ENCODE measurements at regions not wholly inside any gene's neighbourhood (a gene's known extent, or its start where the extent isn't known, plus 50 kb on each side); places are given as distances from the start of the nearest gene placed in this dataset.
A peak's percentile ranks its signal among the peaks of the same experiment; 100 is the strongest.
"Not testable (repeated sequence)": the region's sequence is repeated elsewhere in the genome, so short reads cannot be mapped to it uniquely, and the experiment has no call there.

DNA sequence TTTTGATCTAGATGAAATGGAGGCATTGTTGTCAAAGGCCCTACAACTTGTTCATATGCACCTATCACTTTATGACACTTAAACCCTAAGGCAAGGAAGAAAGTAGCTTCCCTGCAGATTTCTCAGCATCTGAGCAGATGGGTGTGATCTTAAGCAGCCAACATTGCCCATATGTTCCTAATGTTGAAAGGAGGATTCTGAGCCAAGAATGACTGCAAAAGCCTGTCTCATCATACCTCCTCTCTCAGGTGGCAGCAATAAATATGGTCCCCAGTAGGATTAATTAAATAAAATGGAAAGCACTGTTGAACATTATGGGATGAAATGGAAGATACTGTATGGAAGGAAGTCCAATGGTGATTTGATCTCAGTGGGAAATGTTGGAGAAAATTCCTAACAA, 538.1 kb upstream of the MAN1A1 start:
- no peak for DNase-seq
- in situ Hi-C loops (cut with MboI; ENCODE audit: low pct_unique_long_range_greater_than_20kb, low sequenced_read_pairs), result no loop called here

- in situ Hi-C loops (cut with MboI; ENCODE audit: low pct_unique_long_range_greater_than_20kb, low sequenced_read_pairs), result no loop called here
- DNase-seq, result no peak
These were observed 531.9 kb upstream of the MAN1A1 start for GRCh38 chr6:119881416-119881815.

- no peak for DNase-seq
- in situ Hi-C loops (cut with MboI; ENCODE audit: low pct_unique_long_range_greater_than_20kb, low sequenced_read_pairs), result no loop called here
These were observed 531.3 kb upstream of the MAN1A1 start for GRCh38 chr6:119880840-119881239.

DNA sequence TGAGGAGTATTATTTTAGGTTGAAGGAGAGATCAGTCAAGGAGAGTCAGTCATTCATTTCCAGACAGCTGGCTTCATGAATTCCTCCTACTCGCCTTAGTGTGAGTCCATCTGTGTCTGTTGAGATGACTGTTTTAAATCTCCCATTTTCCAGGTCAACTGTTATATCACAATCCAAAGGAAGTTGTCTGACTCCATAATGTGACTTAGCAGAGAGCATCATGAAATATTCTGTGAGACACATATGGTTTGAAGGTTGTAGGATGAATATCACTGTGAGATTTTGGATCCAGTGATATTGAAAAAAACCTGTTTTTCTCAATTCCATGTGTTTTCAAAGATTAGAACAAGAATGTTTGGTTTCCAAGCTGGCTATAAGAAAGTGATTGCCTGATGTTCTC, 530.2 kb upstream of the MAN1A1 start:
- in situ Hi-C loops (cut with MboI; ENCODE audit: low pct_unique_long_range_greater_than_20kb, low sequenced_read_pairs), result no loop called here
- no peak for DNase-seq

DNA sequence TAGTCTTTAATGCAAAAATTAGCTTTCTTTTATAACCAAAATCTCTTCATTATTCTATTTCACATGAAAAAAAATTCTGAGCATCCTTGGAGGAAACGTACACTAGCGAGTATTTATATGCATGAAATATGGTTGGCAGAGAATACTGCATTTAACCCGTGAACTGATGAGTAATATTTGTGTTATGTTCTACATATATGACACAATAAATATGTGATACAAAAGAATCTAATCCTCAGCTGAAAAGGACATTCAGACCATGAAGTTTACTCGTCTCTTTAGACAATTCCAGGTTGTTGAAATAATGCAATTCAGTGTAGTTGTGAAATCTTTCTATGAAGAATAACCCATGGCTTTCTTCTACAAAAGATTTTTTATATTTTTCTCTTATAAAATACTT, 524.8 kb upstream of the MAN1A1 start:
- no peak for DNase-seq
- in situ Hi-C loops (cut with MboI; ENCODE audit: low pct_unique_long_range_greater_than_20kb, low sequenced_read_pairs), result no loop called here

- in situ Hi-C loops (cut with MboI; ENCODE audit: low pct_unique_long_range_greater_than_20kb, low sequenced_read_pairs), result no loop called here
- no peak for DNase-seq
These were observed 523.5 kb upstream of the MAN1A1 start for GRCh38 chr6:119873107-119873506.

DNA sequence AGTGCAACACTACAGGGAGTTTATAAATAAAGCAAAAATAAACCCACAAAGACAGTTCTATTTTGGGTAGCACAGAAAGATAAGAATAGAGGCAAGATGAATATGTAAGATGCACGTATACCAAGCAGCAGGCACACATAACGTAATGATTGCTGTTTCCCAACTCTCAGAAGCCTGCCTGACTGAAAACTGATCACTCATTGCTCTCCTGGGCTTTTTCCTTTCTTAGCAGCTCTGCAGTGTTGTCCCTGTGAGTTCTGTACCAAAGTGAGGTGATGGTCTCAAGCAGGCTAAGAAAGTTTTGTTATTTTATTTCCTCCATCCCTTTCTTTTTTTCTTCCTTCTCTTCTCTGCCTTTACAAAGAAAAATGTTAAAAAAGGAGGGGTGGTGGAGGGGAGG, 522.0 kb upstream of the MAN1A1 start:
- no peak for DNase-seq
- in situ Hi-C loops (cut with MboI; ENCODE audit: low pct_unique_long_range_greater_than_20kb, low sequenced_read_pairs), result no loop called here

GRCh38 chr6:119865466-119866350, 516.1 kb upstream of the MAN1A1 start:
- DNase-seq, result no peak
- in situ Hi-C loops (cut with MboI; ENCODE audit: low pct_unique_long_range_greater_than_20kb, low sequenced_read_pairs), result no loop called here

- in situ Hi-C loops (cut with MboI; ENCODE audit: low pct_unique_long_range_greater_than_20kb, low sequenced_read_pairs), result no loop called here
- no peak for DNase-seq
These were observed 513.2 kb upstream of the MAN1A1 start for GRCh38 chr6:119862719-119863118.

DNA sequence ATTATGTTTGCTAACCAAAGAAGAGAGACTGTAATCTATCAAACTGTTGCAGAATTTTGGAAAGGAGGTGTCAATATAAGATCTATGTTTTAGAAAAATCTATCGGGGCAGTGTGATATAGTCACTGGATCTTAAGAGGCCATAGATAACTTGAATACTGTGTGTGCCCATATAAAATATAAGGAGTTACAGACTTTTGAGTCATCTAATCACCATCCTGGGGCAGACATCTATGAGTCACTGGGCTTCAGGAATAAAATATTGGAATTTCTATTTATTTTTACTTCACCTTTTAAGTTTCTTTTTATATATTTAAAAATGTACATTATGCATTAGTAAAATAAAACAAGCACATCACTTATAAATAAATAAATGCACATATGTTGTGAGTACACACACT, 509.3 kb upstream of the MAN1A1 start:
- no peak for DNase-seq
- in situ Hi-C loops (cut with MboI; ENCODE audit: low pct_unique_long_range_greater_than_20kb, low sequenced_read_pairs), result no loop called here

DNA sequence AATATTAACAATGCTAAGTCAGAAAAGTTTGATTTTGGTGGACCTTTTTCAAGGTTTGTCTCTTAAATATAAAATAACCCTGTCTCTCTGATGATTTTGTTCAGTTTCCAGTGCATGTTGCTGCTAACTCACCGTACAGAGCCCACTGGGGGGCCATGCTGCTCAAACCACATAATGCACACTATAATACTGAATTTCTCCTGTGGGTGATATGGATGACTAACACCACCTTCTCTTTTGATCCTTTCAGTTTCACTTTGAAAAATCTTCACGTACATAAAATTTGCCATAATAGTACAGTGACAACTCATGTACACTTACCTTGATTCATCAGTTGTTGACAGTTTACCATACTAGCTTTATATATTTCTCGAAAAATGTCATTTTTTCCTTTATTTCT, 506.6 kb upstream of the MAN1A1 start:
- in situ Hi-C loops (cut with MboI; ENCODE audit: low pct_unique_long_range_greater_than_20kb, low sequenced_read_pairs), result no loop called here
- peak; percentile 4 for DNase-seq

DNA sequence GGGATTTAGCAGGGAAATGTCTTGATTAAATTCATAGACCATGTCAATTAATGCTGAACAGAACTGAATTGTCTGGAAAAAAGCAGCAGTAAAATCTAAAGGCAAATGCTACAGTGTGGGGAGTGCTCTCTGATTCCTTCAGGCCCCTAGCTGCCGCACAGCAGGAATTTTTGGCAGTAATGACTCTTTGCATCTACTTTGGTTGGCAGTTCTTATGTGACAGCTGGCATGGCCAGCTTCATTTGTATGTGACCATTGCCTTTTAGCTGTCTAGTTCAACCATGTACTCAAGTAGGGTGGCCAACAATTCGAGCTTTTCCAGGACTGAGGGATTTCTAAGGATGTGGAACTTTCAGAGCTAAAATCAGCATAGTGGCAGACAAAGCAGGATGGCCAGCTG, 499.1 kb upstream of the MAN1A1 start:
- in situ Hi-C loops (cut with MboI; ENCODE audit: low pct_unique_long_range_greater_than_20kb, low sequenced_read_pairs), result no loop called here
- no peak for DNase-seq

- in situ Hi-C loops (cut with MboI; ENCODE audit: low pct_unique_long_range_greater_than_20kb, low sequenced_read_pairs), result no loop called here
- no peak for DNase-seq
These were observed 495.6 kb upstream of the MAN1A1 start for GRCh38 chr6:119845161-119845560.

DNA sequence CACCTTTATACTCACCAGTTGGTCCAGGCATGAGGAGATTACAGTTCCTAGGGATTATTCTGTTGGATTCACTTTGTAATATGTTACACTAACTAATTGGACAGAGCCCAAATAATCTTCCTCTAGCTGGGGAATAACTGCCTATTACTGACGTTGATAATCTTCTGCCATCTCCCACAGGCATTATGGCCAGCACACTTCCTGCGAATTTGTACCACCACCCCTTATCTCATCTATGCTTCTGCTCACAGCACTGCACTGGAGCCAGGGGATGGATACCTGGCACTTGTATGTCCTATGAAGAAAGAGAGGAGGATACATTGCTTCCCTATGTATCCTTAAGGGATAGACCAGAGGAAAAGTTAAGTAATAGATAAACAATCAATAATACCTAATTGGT, 494.8 kb upstream of the MAN1A1 start:
- in situ Hi-C loops (cut with MboI; ENCODE audit: low pct_unique_long_range_greater_than_20kb, low sequenced_read_pairs), result no loop called here
- DNase-seq, result no peak

DNA sequence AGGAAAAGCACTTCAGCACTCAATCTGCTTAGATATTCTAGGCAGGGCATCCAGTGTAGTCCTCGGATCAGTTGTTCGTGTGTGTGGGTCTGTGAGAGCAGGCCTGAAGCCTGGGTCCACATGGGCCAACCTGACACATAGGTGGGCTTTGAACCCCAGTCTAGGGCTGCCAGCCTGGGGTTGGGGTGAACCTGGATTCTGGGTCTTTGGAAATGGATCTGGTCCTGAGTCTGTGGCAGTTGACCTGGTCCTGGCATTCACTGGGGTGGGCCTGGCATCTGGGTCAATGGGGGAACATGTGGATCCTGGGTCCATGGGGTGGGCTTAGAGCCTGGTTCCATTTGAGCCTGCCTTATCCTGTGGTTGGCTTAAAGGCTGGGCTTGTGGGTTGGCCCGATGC, 492.6 kb upstream of the MAN1A1 start:
- in situ Hi-C loops (cut with MboI; ENCODE audit: low pct_unique_long_range_greater_than_20kb, low sequenced_read_pairs), result no loop called here
- DNase-seq, result no peak

DNA sequence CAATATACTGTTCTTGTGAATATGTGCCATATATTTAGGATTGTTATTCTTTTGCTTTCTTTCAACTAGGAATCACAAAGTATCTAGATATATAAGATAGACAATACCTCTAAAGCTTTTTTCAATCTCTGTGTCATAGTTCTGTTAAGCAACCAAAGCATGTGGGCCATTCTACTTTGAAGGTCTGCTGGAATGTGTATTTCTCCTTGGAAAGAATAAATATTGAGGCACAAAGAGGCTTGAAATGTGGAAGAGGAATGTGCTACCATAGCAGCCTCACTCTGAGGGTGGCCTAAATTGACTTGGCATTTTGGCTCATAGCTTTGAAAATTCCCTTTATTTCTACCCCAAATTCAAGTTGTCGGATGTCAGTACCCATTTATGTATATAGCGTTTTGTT, 488.5 kb upstream of the MAN1A1 start:
- in situ Hi-C loops (cut with MboI; ENCODE audit: low pct_unique_long_range_greater_than_20kb, low sequenced_read_pairs), result no loop called here
- DNase-seq, result no peak

- in situ Hi-C loops (cut with MboI; ENCODE audit: low pct_unique_long_range_greater_than_20kb, low sequenced_read_pairs), result no loop called here
- DNase-seq, result no peak
These were observed 484.9 kb upstream of the MAN1A1 start for GRCh38 chr6:119834418-119834817.

GRCh38 chr6:119832411-119832810, 482.9 kb upstream of the MAN1A1 start:
- DNase-seq, result no peak
- in situ Hi-C loops (cut with MboI; ENCODE audit: low pct_unique_long_range_greater_than_20kb, low sequenced_read_pairs), result no loop called here

DNA sequence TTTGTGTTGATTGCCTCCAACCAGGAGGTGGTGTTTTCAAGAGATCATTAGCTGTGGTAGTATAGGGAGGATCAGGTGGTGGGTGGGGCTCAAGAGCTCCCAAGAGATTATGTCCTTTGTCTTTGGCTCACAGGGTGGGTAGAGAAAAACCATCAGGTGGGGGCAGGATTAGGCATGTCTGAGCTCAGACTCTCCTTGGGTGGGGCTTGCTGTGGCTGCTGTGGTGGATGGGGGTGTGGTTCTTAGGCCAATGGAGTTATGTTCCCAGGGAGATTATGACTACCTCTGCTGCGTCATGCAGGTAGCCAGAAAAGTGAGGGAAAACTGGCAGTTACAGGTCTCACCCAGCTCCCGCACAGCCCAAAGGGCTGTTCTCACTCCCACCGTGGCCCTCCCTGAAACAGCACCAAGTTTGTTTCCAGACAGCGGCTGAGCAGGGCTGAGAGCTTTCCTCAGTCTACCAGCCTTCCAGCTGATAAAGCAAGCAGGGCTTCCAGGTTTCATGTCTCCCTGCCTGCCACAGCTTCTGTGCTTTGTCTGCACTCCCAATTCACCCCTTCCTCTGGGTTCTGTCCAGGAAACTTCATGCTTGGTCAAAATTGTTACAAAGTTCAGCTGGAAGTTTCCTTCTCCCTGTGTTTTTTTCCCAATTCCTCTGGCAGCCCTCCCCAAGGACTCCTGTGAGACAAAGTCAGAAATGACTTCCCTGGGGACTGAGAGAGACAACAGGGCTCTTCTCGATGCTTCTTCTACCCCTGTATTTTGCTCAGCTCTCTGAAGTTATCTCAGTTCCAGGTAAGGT, 481.1 kb upstream of the MAN1A1 start:
- no peak for DNase-seq
- in situ Hi-C loops (cut with MboI; ENCODE audit: low pct_unique_long_range_greater_than_20kb, low sequenced_read_pairs), result no loop called here

DNA sequence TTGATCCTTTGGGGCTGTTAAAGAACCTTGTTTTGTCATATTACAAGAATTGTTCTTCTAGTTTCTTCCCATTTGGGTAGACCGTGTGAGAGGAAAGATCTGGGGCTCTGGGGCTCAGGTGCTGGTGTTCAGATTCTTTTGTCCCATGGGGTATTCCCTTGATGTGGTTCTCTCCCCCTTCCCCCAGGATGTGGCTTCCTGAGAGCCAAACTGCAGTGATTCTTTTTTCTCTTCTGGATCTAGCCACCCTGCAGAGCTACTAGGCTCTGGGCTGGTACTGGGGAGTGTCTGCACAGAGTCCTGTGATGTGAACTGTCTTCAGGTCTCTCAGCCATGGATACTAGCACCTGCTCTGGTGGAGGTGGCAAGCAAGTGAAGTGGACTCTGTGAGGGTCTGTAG, 480.5 kb upstream of the MAN1A1 start:
- DNase-seq, result no peak
- in situ Hi-C loops (cut with MboI; ENCODE audit: low pct_unique_long_range_greater_than_20kb, low sequenced_read_pairs), result no loop called here

DNA sequence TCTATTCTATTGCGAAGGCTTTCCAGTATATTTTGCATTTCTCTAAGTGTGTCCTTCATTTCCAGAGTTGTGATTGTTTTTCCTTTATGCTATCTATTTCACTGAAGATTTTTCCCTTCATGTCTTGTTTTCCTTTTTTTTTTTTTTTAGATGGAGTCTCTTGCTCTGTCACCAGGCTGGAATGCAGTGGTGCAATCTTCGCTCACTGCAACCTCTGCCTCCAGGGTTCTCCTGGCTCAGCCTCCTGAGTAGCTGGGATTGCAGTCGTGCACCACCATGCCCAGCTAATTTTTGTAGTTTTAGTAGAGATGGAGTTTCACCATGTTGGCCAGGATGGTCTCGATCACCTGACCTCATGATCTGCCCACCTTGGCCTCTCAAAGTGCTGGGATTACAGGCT, 479.9 kb upstream of the MAN1A1 start:
- in situ Hi-C loops (cut with MboI; ENCODE audit: low pct_unique_long_range_greater_than_20kb, low sequenced_read_pairs), result not testable (repeated sequence)

More for the DNA sequence above, 479.9 kb upstream of the MAN1A1 start:
- DNase-seq, result not testable (repeated sequence)

Data from KBM-7 (cell line).